H1 (cell line): ENCODE measurements at regions not wholly inside any gene's neighbourhood (a gene's known extent, or its start where the extent isn't known, plus 50 kb on each side); places are given as distances from the start of the nearest gene placed in this dataset.

Experiments used
- CTCF ChIA-PET: fragments of 300-600 bp; sonication (Branson Sonifier 250); formaldehyde crosslinking; loops from one replicate; lab custom pipeline; 2021; ENCODE audit not compliant: partially characterized antibody; lab: Charles Lee
- POLR2A ChIA-PET: fragments of 300-600 bp; sonication (Branson Sonifier 250); formaldehyde crosslinking; loops from one replicate; lab custom pipeline; 2021; ENCODE audit warnings: inconsistent platforms; ENCODE audit not compliant: partially characterized antibody; lab: Charles Lee
- DNase-seq, 2 experiments: peaks; one replicate each; pipeline versions ENCODE4 v3.0.0 to v3.0.0-alpha.2; 2010 to 2022; ENCODE audit warnings: low spot score in 2 of 2, low read depth in 1 of 2, mixed read lengths in 1 of 2
- FAIRE-seq: peaks from 2 replicates; lab custom pipeline; 2011; peaks lifted over from hg19 to GRCh38; lab: Jason Lieb, UNC
- H2AFZ ChIP-seq: 2 replicates; pipeline ENCODE4 v1.8.1; 2012; ENCODE audit warnings: low read length, inconsistent platforms
- H2AK5ac ChIP-seq: 2 replicates; pipeline ENCODE4 v1.6.1; 2013; ENCODE audit warnings: low read depth, low read length
- H2BK120ac ChIP-seq: replicated peaks from 2 replicates; pipeline ENCODE3; 2013; ENCODE audit warnings: low read depth, low read length, inconsistent platforms
- H2BK12ac ChIP-seq: 2 replicates; pipeline ENCODE4 v1.6.1; 2013; ENCODE audit warnings: low read depth, low read length
- H2BK15ac ChIP-seq: 2 replicates; pipeline ENCODE4 v1.6.1; 2013; ENCODE audit warnings: low read length
- H2BK20ac ChIP-seq: 2 replicates; pipeline ENCODE4 v1.6.1; 2013; ENCODE audit warnings: low read length
- H2BK5ac ChIP-seq: 2 replicates; pipeline ENCODE4 v1.6.1; 2013; ENCODE audit warnings: low read depth, low read length
- H3K14ac ChIP-seq: 2 replicates; pipeline ENCODE4 v1.6.1; 2013; ENCODE audit warnings: inconsistent platforms; ENCODE audit not compliant: insufficient read length
- H3K18ac ChIP-seq: 2 replicates; pipeline ENCODE4 v1.6.1; 2013; ENCODE audit warnings: low read length; ENCODE audit errors: extremely low read depth
- H3K23ac ChIP-seq: 2 replicates; pipeline ENCODE4 v1.6.1; 2013; ENCODE audit warnings: inconsistent platforms; ENCODE audit not compliant: insufficient read length
- H3K23me2 ChIP-seq: 2 replicates; pipeline ENCODE4 v1.6.1; 2013; ENCODE audit warnings: low read depth, low read length
- H3K27ac ChIP-seq: 2 replicates; pipeline ENCODE4 v1.6.1; 2011; ENCODE audit warnings: low read depth, low read length, inconsistent platforms
- H3K27me3 ChIP-seq, 4 experiments: replicated peaks in 1 of 4; 1 replicate in 1 of 4; 2 replicates in 3 of 4; pipeline versions ENCODE4 v1.6.1 to v1.8.1; 2011 to 2013; ENCODE audit warnings: low read length in 3 of 4, mild to moderate bottlenecking in 3 of 4, inconsistent platforms in 2 of 4, mixed read lengths in 2 of 4, moderate library complexity in 1 of 4; ENCODE audit not compliant: control insufficient read depth in 3 of 4, insufficient read depth in 3 of 4; ENCODE audit errors: extremely low read depth in 1 of 4
- H3K36me3 ChIP-seq, 4 experiments: 2 replicates each; pipeline versions ENCODE4 v1.6.1 to v1.8.1; 2011 to 2013; ENCODE audit warnings: mild to moderate bottlenecking in 4 of 4, low read length in 3 of 4, moderate library complexity in 2 of 4, control low read depth in 1 of 4, inconsistent platforms in 1 of 4; ENCODE audit not compliant: insufficient read depth in 4 of 4, control insufficient read depth in 2 of 4
- H3K4ac ChIP-seq: replicated peaks from 2 replicates; pipeline ENCODE3; 2013; ENCODE audit warnings: low read length, low read depth, mixed read lengths, inconsistent platforms; ENCODE audit not compliant: insufficient read length
- H3K4me1 ChIP-seq, 4 experiments: replicated peaks in 1 of 4; 1 replicate in 1 of 4; 2 replicates in 3 of 4; pipeline versions ENCODE4 v1.6.1 to v1.8.1; 2011 to 2013; ENCODE audit warnings: low read length in 3 of 4, inconsistent platforms in 2 of 4, mixed read lengths in 1 of 4; ENCODE audit not compliant: insufficient read depth in 4 of 4, control insufficient read depth in 3 of 4
- H3K4me2 ChIP-seq, 2 experiments: 2 replicates each; pipeline versions ENCODE4 v1.6.1 to v1.8.1; 2011 to 2013; ENCODE audit warnings: low read depth in 2 of 2, low read length in 2 of 2, control low read depth in 1 of 2, inconsistent platforms in 1 of 2, mild to moderate bottlenecking in 1 of 2; ENCODE audit not compliant: insufficient read depth in 1 of 2
- H3K4me3 ChIP-seq, 4 experiments: fragments of 200-600, 300-600 bp in 1 of 4; sonication (generic), shearing (Covaris generic), sonication (Bioruptor Twin) in 1 of 4; 2 replicates each; pipeline versions ENCODE4 v1.5.1 to v1.8.1; 2011 to 2016; ENCODE audit warnings: low read length in 4 of 4, low read depth in 3 of 4, control low read depth in 2 of 4, inconsistent platforms in 2 of 4, mild to moderate bottlenecking in 2 of 4, mixed read lengths in 1 of 4, moderate library complexity in 1 of 4; ENCODE audit not compliant: insufficient read depth in 2 of 4; ENCODE audit errors: extremely low read depth in 1 of 4
- H3K56ac ChIP-seq: replicated peaks from 2 replicates; pipeline ENCODE3; 2013; ENCODE audit warnings: low read depth, mild to moderate bottlenecking, mixed read lengths, low read length, inconsistent platforms; ENCODE audit not compliant: insufficient read length
- H3K79me1 ChIP-seq: 2 replicates; pipeline ENCODE4 v1.6.1; 2013; ENCODE audit warnings: low read depth, low read length, control low read depth
- H3K79me2 ChIP-seq, 2 experiments: 2 replicates each; pipeline versions ENCODE4 v1.6.1 to v1.8.1; 2012 to 2013; ENCODE audit warnings: low read length in 2 of 2, mild to moderate bottlenecking in 2 of 2, inconsistent platforms in 1 of 2; ENCODE audit not compliant: insufficient read depth in 2 of 2, control insufficient read depth in 1 of 2
- H3K9ac ChIP-seq, 4 experiments: replicated peaks in 1 of 4; 1 replicate in 1 of 4; 2 replicates in 3 of 4; pipeline versions ENCODE4 v1.6.1 to v1.8.1; 2011 to 2013; ENCODE audit warnings: low read depth in 3 of 4, low read length in 3 of 4, control low read depth in 2 of 4, mild to moderate bottlenecking in 2 of 4, moderate library complexity in 2 of 4, inconsistent platforms in 1 of 4; ENCODE audit errors: extremely low read depth in 1 of 4
- H3K9me3 ChIP-seq, 2 experiments: 2 replicates each; pipeline versions ENCODE4 v1.6.1 to v1.8.1; 2012 to 2013; ENCODE audit warnings: mild to moderate bottlenecking in 2 of 2, moderate library complexity in 2 of 2, control low read depth in 1 of 2, inconsistent platforms in 1 of 2, low read depth in 1 of 2, low read length in 1 of 2, mixed read lengths in 1 of 2; ENCODE audit not compliant: insufficient read depth in 2 of 2
- H4K20me1 ChIP-seq, 2 experiments: replicated peaks in 1 of 2; 2 replicates each; pipeline versions ENCODE3 to v1.8.1; 2011 to 2013; ENCODE audit warnings: inconsistent platforms in 2 of 2, low read length in 2 of 2, mild to moderate bottlenecking in 1 of 2; ENCODE audit not compliant: insufficient read depth in 2 of 2, control insufficient read depth in 1 of 2
- H4K5ac ChIP-seq: 2 replicates; pipeline ENCODE4 v1.6.1; 2013; ENCODE audit warnings: low read length, low read depth, mixed read lengths, inconsistent platforms; ENCODE audit not compliant: insufficient read length
- H4K8ac ChIP-seq: 2 replicates; pipeline ENCODE4 v1.8.0; 2013; ENCODE audit warnings: mild to moderate bottlenecking, moderate library complexity, low read length, inconsistent platforms; ENCODE audit not compliant: insufficient read depth; ENCODE audit errors: extremely low read depth
- H4K91ac ChIP-seq: replicated peaks from 2 replicates; pipeline ENCODE3; 2013; ENCODE audit warnings: low read length, mixed read lengths, inconsistent platforms; ENCODE audit not compliant: insufficient read length
- BRCA1 ChIP-seq: IDR thresholded peaks from 2 replicates; pipeline ENCODE4 v1.6.1; 2012; ENCODE audit warnings: low read depth, low read length, improper control_type of control experiment
- CHD2 ChIP-seq: IDR thresholded peaks from 2 replicates; pipeline ENCODE4 v1.6.1; 2012; ENCODE audit warnings: low read length, improper control_type of control experiment
- CTBP2 ChIP-seq: IDR thresholded peaks from 2 replicates; pipeline ENCODE4 v1.7.0; 2011; ENCODE audit warnings: borderline replicate concordance, mild to moderate bottlenecking, moderate library complexity, mixed read lengths, low read length; ENCODE audit not compliant: insufficient read depth, insufficient read length
- CTCF ChIP-seq, 3 experiments: IDR thresholded peaks; 1 replicate in 2 of 3; 2 replicates in 1 of 3; pipeline versions ENCODE4 v1.5.1 to v1.6.1; 2011; ENCODE audit warnings: low read length in 3 of 3, mild to moderate bottlenecking in 3 of 3, inconsistent platforms in 2 of 3, low read depth in 1 of 3, moderate library complexity in 1 of 3; ENCODE audit not compliant: insufficient read depth in 1 of 3; ENCODE audit errors: control extremely low read depth in 1 of 3
- EZH2 ChIP-seq: fragments of 200-600 bp; sonication (generic); IDR thresholded peaks from 2 replicates; pipeline ENCODE4 v1.7.1; 2012; ENCODE audit warnings: low read depth, mild to moderate bottlenecking, moderate library complexity, low read length, inconsistent platforms; ENCODE audit not compliant: severe bottlenecking
- HDAC2 ChIP-seq, 2 experiments: fragments of 300-600 bp in 1 of 2; sonication (generic) in 1 of 2; IDR thresholded peaks; 2 replicates each; pipeline ENCODE4 v1.6.1; 2011 to 2012; ENCODE audit warnings: low read depth in 2 of 2, low read length in 2 of 2, mild to moderate bottlenecking in 2 of 2, moderate library complexity in 2 of 2, borderline replicate concordance in 1 of 2, inconsistent platforms in 1 of 2
- JUN ChIP-seq: IDR thresholded peaks from 2 replicates; pipeline ENCODE4 v1.6.1; 2011; ENCODE audit warnings: low read depth, mild to moderate bottlenecking, improper control_type of control experiment, low read length
- KDM5A ChIP-seq: fragments of 200-600 bp; IDR thresholded peaks from 2 replicates; pipeline ENCODE4 v1.7.1; 2012; ENCODE audit warnings: mild to moderate bottlenecking, low read length, inconsistent platforms, mixed read lengths
- NRF1 ChIP-seq: IDR thresholded peaks from 2 replicates; pipeline ENCODE4 v1.6.1; 2011; ENCODE audit warnings: mild to moderate bottlenecking, low read depth, low read length, improper control_type of control experiment
- RXRA ChIP-seq: IDR thresholded peaks from 2 replicates; pipeline ENCODE4 v1.6.1; 2011; ENCODE audit warnings: low read depth, mild to moderate bottlenecking, low read length, moderate library complexity; ENCODE audit not compliant: insufficient read depth
- SP1 ChIP-seq: IDR thresholded peaks from 2 replicates; pipeline ENCODE4 v1.6.1; 2011; ENCODE audit warnings: low read depth, low read length
- WGBS, 2 experiments: shearing (Covaris generic) in 1 of 2; methylation state at CpG; one replicate each; pipeline versions ENCODE4 v1.1.6 to v1.1.7; 2013 to 2015; ENCODE audit warnings: low lambda C conversion rate in 2 of 2, mixed read lengths in 2 of 2, inconsistent platforms in 1 of 2, low coverage in 1 of 2, missing lambda C conversion rate in 1 of 2; ENCODE audit not compliant: insufficient replicate concordance in 2 of 2, insufficient coverage in 1 of 2, insufficient read length in 1 of 2; ENCODE audit errors: extremely low coverage in 1 of 2, missing lambda C conversion rate in 1 of 2; 5-methylcytosine and 5-hydroxymethylcytosine counted together

- Histone ChIP-seq H3K36me3 (no peaks in the 10 kb centered on the region), H2AK5ac (no peak overlapping the region), H3K27me3 (peaks cover 0 to 5% (median 0%) of the 10 kb centered on the region in 4 experiments; a peak in 1 of 7 replicates), H3K14ac (no peak overlapping the region), H3K4me1 (peaks cover 0 to 6% (median 5%) of the 10 kb centered on the region in 4 experiments; a peak in 4 of 7 replicates), H3K18ac (no peak overlapping the region), H4K91ac (no peak overlapping the region), H2BK5ac (no peak overlapping the region), H3K9ac (no peak overlapping the region), H2BK20ac (no peak overlapping the region), H2BK12ac (no peak overlapping the region), H3K56ac (no peak overlapping the region), H2BK120ac (no peak overlapping the region), H3K79me1 (no peaks in the 10 kb centered on the region), H3K9me3 (no peaks in the 10 kb centered on the region), H3K23me2 (peaks cover 8% of the 10 kb centered on the region; the same call in 1 of the 2 replicates), H3K27ac (no peak overlapping the region), H4K8ac (no peak overlapping the region), H3K23ac (no peak overlapping the region), H3K4me3 (no peak overlapping the region), H3K79me2 (no peaks in the 10 kb centered on the region), H4K20me1 (peaks cover 0 to 4% of the 10 kb centered on the region in 2 experiments), H2AFZ (no peak overlapping the region), H4K5ac (no peak overlapping the region), H3K4ac (no peak overlapping the region), H3K4me2 (no peak overlapping the region), H2BK15ac (no peak overlapping the region)
- 97% methylated on average over 10 of the region's 12 CpGs; no CpG with 5 or more reads in 1 of the 2 experiments for WGBS, 2 experiments
- POLR2A ChIA-PET = no interaction called here
- DNase-seq (no peak), FAIRE-seq (no peak)
- CTCF ChIA-PET = interaction anchor here (0.5 to 1.5 kb wide), 6 partner anchors 11 to 143 kb away, joined by 3 to 4 read pairs (median 3); no protein-coding TSS in a partner anchor
- TF ChIP-seq NRF1 = no peak
- no peak for TF ChIP-seq RXRA
- no peak for TF ChIP-seq BRCA1
- TF ChIP-seq SP1 = no peak
- no peak for TF ChIP-seq EZH2
- no peak for TF ChIP-seq CTBP2
- TF ChIP-seq HDAC2 (IDR thresholded peaks at IDR 0.05; ENCODE audit: borderline replicate concordance in 1 of 2, low read depth in 2 of 2, low read length in 2 of 2) = no peak
- TF ChIP-seq JUN = no peak
- no peak for TF ChIP-seq CTCF (IDR thresholded peaks at IDR 0.05; ENCODE audit: control extremely low read depth in 1 of 3, insufficient read depth in 1 of 3, low read depth in 1 of 3, low read length in 3 of 3)
- no peak for TF ChIP-seq KDM5A
- no peak for TF ChIP-seq CHD2
Measured at GRCh38 chr4:3658530-3658913, 107.7 kb upstream of the ADRA2C start.
